NAMALWA (cell line): ENCODE measurements at regions not wholly inside any gene's neighbourhood (a gene's known extent, or its start where the extent isn't known, plus 50 kb on each side); places are given as distances from the start of the nearest gene placed in this dataset.

Experiments
- DNase-seq: peaks from one replicate; pipeline ENCODE4 v3.0.0-alpha.2; 2015; ENCODE audit warnings: low spot score

GRCh38 chr15:66832664-66833063 lies 130.6 kb downstream of the SMAD6 start:
- peak; percentile 43 for DNase-seq

GRCh38 chr15:66833371-66833770 lies 131.3 kb downstream of the SMAD6 start:
- peak; percentile 66 for DNase-seq

GRCh38 chr15:66833803-66834202 lies 131.8 kb downstream of the SMAD6 start:
- DNase-seq, result no peak

GRCh38 chr15:66834881-66835878 lies 133.1 kb downstream of the SMAD6 start:
- peak; percentile 14 for DNase-seq

- DNase-seq, result no peak
Observed at GRCh38 chr15:66836231-66837030, 134.4 kb downstream of the SMAD6 start.

- DNase-seq, result no peak
Observed at GRCh38 chr15:66838202-66838601, 136.2 kb downstream of the SMAD6 start.

GRCh38 chr15:66838671-66839239 lies 136.7 kb downstream of the SMAD6 start:
- peak; percentile 56 for DNase-seq

GRCh38 chr15:66839506-66840112 lies 137.6 kb downstream of the SMAD6 start:
- no peak for DNase-seq

GRCh38 chr15:66840615-66841390 lies 138.8 kb downstream of the SMAD6 start:
- no peak for DNase-seq

- no peak for DNase-seq
Observed at GRCh38 chr15:66841953-66842681, 140.1 kb downstream of the SMAD6 start.

GRCh38 chr15:66842710-66843441 lies 140.8 kb downstream of the SMAD6 start:
- no peak for DNase-seq

- no peak for DNase-seq
Observed at GRCh38 chr15:66843581-66843980, 141.5 kb downstream of the SMAD6 start.

- DNase-seq, result no peak
Observed at GRCh38 chr15:66844041-66844746, 142.2 kb downstream of the SMAD6 start.

GRCh38 chr15:66844747-66845145 lies 142.7 kb downstream of the SMAD6 start:
- no peak for DNase-seq

GRCh38 chr15:66845266-66845785 lies 143.3 kb downstream of the SMAD6 start:
- DNase-seq, result no peak

GRCh38 chr15:66846031-66846430 lies 144.0 kb downstream of the SMAD6 start:
- DNase-seq, result no peak

- DNase-seq, result no peak
Observed at GRCh38 chr15:66846811-66847210, 144.8 kb downstream of the SMAD6 start.

GRCh38 chr15:66847565-66847991 lies 145.5 kb downstream of the SMAD6 start:
- no peak for DNase-seq

GRCh38 chr15:66848116-66848515 lies 146.1 kb downstream of the SMAD6 start:
- DNase-seq, result no peak
